Heart left ventricle (tissue), 13 donors: ENCODE measurements at regions not wholly inside any gene's neighbourhood (a gene's known extent, or its start where the extent isn't known, plus 50 kb on each side); places are given as distances from the start of the nearest gene placed in this dataset.

Source experiments
- POLR2A ChIP-seq, 2 donors: fragments of 450-650 bp; IDR thresholded peaks; one replicate each; pipeline ENCODE4 v1.6.1; 2017; ENCODE audit warnings: antibody characterized with exemption in 2 of 2, mild to moderate bottlenecking in 2 of 2, moderate library complexity in 2 of 2
- TF ChIP-seq, protein P1 (sequence below), 12 donors: fragments of 200-600 bp; sonication (generic) in 4 of 12; IDR thresholded peaks; one replicate each; pipeline versions ENCODE4 v1.5.0 to v1.8.0; 2018 to 2022; ENCODE audit warnings: antibody characterized with exemption in 12 of 12, mild to moderate bottlenecking in 5 of 12
- donor health status: ischemic (EF 13 %, LVEDD 7.1; RV severe dilation, severe dysfunction).
- donor health status: DM: no; HTN: yes; CAD: no.
- donor health status: DM: no; HTN: no; CAD: no.
- donor health status: ischemic (EF 25% LVEDD 6.9; RV normal size, moderate dysfunction).
- donor health status: ischemic (EF 25% LVEDD 5.7; RV mildly dilated, moderate dysfunction).
- donor health status: ischemic (EF 35%, LVEDD 5.7; RV mildly dilated, moderate dysfunction).
- donor health status: nonischemic (EF 11% LVEDD 7.7; RV severe dilation, severe dysfunction).
- donor health status: DM: yes; HTN: yes; CAD: no.
- donor health status: PGD.
- donor health status: ischemic (EF 29% LVEDD 5.4; RV normal size, mild dysfunction).
- donor health status: nonischemic (EF 23%, LVEDD 6.1; RV moderate dilation, normal function).

DNA sequence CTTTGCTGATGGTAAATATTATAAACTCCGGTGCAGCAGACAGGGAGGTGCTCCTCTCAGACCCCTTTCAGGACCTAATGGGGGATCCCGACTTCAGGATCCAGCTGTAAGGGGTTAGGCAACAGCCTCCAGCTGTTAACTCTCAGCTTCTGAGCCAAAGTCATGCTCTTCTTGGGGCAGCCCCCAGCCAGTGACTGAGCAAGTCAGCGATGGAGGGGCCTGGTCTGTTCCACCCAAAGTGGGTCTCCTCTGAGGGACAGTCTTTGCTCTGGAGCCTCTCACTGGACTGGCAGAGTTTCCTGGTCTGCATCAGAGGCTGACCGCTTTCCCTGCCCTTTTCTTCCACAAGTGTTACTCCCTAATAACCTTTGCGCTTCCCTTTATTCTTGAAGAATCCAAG, 184.2 kb upstream of the DIO3 start:
- TF ChIP-seq, protein P1, sequence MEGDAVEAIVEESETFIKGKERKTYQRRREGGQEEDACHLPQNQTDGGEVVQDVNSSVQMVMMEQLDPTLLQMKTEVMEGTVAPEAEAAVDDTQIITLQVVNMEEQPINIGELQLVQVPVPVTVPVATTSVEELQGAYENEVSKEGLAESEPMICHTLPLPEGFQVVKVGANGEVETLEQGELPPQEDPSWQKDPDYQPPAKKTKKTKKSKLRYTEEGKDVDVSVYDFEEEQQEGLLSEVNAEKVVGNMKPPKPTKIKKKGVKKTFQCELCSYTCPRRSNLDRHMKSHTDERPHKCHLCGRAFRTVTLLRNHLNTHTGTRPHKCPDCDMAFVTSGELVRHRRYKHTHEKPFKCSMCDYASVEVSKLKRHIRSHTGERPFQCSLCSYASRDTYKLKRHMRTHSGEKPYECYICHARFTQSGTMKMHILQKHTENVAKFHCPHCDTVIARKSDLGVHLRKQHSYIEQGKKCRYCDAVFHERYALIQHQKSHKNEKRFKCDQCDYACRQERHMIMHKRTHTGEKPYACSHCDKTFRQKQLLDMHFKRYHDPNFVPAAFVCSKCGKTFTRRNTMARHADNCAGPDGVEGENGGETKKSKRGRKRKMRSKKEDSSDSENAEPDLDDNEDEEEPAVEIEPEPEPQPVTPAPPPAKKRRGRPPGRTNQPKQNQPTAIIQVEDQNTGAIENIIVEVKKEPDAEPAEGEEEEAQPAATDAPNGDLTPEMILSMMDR (IDR thresholded peaks at IDR 0.05): no peak
- no peak for TF ChIP-seq POLR2A (IDR thresholded peaks at IDR 0.05)
